Neural progenitor cell (in vitro differentiated cells): ENCODE measurements at regions not wholly inside any gene's neighbourhood (a gene's known extent, or its start where the extent isn't known, plus 50 kb on each side); places are given as distances from the start of the nearest gene placed in this dataset.

Experiments
- CTCF ChIP-seq: fragments of 200-600 bp; sonication (generic); IDR thresholded peaks from 2 replicates; pipeline ENCODE4 v1.5.1; 2017; ENCODE audit warnings: antibody characterized with exemption, mild to moderate bottlenecking
- EZH2 ChIP-seq: fragments of 200-600 bp; sonication (generic); IDR thresholded peaks from 2 replicates; pipeline ENCODE4 v1.6.1; 2017; ENCODE audit warnings: antibody characterized with exemption, mild to moderate bottlenecking, moderate library complexity
- EZH2phosphoT487 ChIP-seq: fragments of 200-600 bp; sonication (generic); IDR thresholded peaks from 2 replicates; pipeline ENCODE4 v1.6.1; 2017; ENCODE audit warnings: antibody characterized with exemption

DNA sequence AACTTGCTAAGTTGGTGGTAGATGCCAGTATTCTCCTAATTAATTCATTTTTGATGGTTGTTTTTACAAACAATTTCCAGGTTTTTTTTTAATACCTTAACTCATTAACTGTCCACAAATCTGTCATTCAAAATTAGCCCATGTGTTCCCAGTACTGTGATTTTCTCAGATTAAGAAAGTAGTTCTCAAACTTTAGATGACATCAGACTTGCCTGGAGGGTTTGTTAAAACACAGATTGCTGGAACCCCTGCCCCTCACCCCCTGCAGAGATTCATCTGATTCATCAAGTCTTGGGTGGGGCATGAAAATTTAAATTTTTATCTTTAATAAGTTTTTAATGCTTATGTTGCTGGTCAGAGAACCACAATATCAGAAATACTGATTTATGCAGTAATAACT lies 130.5 kb downstream of the BACH1 start:
- TF ChIP-seq CTCF (no peak), EZH2 (no peak), EZH2phosphoT487 (no peak)
